Erythroblast (primary cell): ENCODE measurements at regions not wholly inside any gene's neighbourhood (a gene's known extent, or its start where the extent isn't known, plus 50 kb on each side); places are given as distances from the start of the nearest gene placed in this dataset.

Source experiments
- GATA1 ChIP-seq: IDR thresholded peaks from 2 replicates; pipeline ENCODE4 v1.6.1; 2011; ENCODE audit warnings: low read depth, mild to moderate bottlenecking, control low read depth, low read length, moderate library complexity
- POLR2A ChIP-seq: IDR thresholded peaks from 2 replicates; pipeline ENCODE4 v1.6.1; 2011; ENCODE audit warnings: mild to moderate bottlenecking, low read length

DNA sequence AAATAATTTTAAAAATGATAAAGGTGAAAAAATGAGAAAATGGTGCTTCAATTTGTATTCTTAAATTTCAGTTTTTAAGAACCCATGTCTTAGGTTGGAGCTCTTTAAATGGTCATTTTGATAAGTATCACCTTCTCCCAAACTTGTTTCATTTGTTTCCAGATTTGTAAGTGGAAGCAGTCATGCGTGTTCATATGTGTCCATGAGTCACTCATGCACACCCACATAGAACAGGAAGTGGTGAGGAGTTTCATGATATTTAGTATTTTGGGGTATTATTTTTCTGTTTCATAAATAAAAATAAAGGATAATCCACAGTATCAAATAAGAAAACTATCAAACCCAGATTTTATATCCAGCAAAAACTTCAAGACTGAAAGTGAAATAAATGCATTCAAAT is 570.4 kb upstream of the ST8SIA4 start:
- TF ChIP-seq POLR2A, result no peak
- TF ChIP-seq GATA1, result no peak
